ENCODE measurements at regions not wholly inside any gene's neighbourhood (a gene's known extent, or its start where the extent isn't known, plus 50 kb on each side); places are given as distances from the start of the nearest gene placed in this dataset.

DNA sequence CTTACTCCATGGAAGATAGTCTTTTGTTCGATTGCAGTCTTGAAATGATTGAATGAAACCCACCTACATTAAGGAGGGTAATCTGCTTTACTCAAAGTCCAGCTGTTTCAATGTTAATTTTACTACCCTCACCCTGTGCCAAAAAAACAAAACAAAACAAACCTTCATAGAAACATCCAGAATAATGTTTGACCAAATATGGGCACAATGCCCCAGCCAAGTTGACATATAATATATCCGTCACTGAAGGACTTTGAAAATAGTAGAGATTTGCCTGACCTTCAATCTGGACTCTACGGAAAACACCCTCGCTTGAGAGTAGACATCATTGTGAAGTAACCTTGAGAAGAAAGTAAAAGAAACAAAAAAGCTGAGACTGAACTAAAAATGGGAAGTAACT is 550.5 kb upstream of the SMIM31 start:
- H3K4me3 ChIP-seq (ENCODE audit: low read depth, low read length): no peak overlapping the region
- no peak for DNase-seq (ENCODE audit: low read depth)
- TF ChIP-seq, protein P1, sequence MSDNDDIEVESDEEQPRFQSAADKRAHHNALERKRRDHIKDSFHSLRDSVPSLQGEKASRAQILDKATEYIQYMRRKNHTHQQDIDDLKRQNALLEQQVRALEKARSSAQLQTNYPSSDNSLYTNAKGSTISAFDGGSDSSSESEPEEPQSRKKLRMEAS (IDR thresholded peaks at IDR 0.05; ENCODE audit: low read depth, low read length): no peak
- TF ChIP-seq POLR2A (IDR thresholded peaks at IDR 0.05; ENCODE audit: extremely low read depth, insufficient read length) (no peak), MYC (IDR thresholded peaks at IDR 0.05; ENCODE audit: low read depth, low read length) (no peak)
- TF ChIP-seq, protein P2, sequence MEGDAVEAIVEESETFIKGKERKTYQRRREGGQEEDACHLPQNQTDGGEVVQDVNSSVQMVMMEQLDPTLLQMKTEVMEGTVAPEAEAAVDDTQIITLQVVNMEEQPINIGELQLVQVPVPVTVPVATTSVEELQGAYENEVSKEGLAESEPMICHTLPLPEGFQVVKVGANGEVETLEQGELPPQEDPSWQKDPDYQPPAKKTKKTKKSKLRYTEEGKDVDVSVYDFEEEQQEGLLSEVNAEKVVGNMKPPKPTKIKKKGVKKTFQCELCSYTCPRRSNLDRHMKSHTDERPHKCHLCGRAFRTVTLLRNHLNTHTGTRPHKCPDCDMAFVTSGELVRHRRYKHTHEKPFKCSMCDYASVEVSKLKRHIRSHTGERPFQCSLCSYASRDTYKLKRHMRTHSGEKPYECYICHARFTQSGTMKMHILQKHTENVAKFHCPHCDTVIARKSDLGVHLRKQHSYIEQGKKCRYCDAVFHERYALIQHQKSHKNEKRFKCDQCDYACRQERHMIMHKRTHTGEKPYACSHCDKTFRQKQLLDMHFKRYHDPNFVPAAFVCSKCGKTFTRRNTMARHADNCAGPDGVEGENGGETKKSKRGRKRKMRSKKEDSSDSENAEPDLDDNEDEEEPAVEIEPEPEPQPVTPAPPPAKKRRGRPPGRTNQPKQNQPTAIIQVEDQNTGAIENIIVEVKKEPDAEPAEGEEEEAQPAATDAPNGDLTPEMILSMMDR (IDR thresholded peaks at IDR 0.05; ENCODE audit: low read depth, low read length): no peak

DNA sequence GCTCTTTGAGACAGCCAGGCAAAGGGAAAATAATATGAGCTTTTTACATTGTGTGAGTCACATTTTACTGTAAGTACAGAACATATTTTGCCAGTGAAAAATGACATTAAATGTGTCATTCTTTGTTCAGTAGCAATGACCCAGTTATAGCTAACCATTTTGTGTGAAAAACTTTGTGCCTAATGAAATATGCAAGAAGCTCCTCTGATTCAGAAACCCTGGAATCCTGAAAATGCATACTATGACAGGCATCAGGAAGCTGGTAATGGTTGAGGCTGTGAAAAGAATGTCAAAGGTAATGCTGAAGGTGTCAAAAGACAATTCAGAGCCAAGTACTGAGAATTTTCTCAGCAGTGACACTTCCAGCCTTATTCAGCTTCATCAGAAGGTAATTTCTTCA is 549.5 kb upstream of the SMIM31 start:
- no peak for DNase-seq (ENCODE audit: low read depth)
- no peak overlapping the region for H3K4me3 ChIP-seq (ENCODE audit: low read depth, low read length)
- TF ChIP-seq MYC (IDR thresholded peaks at IDR 0.05; ENCODE audit: low read depth, low read length) (no peak), POLR2A (IDR thresholded peaks at IDR 0.05; ENCODE audit: extremely low read depth, insufficient read length) (no peak)
- TF ChIP-seq, protein P1 (IDR thresholded peaks at IDR 0.05; ENCODE audit: low read depth, low read length): no peak
- TF ChIP-seq, protein P2 (IDR thresholded peaks at IDR 0.05; ENCODE audit: low read depth, low read length): no peak

DNA sequence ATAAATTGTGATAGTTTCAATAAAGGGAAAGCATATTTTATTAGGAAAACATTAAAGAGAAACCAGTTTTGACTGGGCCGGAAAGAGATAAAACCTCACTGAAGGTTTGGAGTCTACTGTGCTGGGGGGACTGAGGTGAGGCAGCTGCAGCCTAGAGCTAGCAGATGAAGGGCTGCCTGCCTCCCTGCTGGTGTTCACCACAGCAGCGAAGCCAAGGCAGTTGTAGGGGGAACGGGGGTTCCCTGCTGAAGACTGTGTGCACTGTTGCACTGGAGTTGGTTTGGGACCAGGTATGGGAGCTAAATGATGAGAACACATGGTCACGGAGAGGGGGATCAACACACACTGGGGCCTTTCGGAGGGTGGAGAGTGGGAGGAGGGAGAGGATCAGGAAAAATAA is 546.5 kb upstream of the SMIM31 start:
- DNase-seq (ENCODE audit: low read depth): no peak
- H3K4me3 ChIP-seq (ENCODE audit: low read depth, low read length): no peak overlapping the region
- TF ChIP-seq, protein P1 (IDR thresholded peaks at IDR 0.05; ENCODE audit: low read depth, low read length): no peak
- no peak for TF ChIP-seq MYC (IDR thresholded peaks at IDR 0.05; ENCODE audit: low read depth, low read length)
- TF ChIP-seq, protein P2 (IDR thresholded peaks at IDR 0.05; ENCODE audit: low read depth, low read length): no peak

DNA sequence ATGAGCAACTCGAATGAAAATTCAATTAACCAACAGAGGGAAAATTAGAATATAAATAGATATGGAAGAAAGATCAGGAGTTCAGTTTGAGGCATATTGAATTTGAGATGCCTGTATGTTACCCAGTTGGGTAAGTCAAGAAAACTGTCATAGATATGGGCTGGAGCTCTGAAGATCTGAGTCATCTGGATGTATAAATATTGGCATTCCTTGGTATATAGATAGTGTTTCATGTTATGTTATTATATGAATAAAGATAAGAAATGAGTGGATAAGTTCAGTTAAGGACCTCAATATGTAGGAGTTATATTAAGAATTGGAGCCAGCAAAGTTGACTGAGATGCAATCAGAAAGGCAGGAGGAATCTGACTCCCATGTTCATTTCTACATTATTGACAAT is 543.6 kb upstream of the SMIM31 start:
- no peak overlapping the region for H3K4me3 ChIP-seq (ENCODE audit: low read depth, low read length)
- TF ChIP-seq POLR2A (IDR thresholded peaks at IDR 0.05; ENCODE audit: extremely low read depth, insufficient read length) (no peak), MYC (IDR thresholded peaks at IDR 0.05; ENCODE audit: low read depth, low read length) (no peak)
- TF ChIP-seq, protein P1 (IDR thresholded peaks at IDR 0.05; ENCODE audit: low read depth, low read length): no peak
- TF ChIP-seq, protein P2 (IDR thresholded peaks at IDR 0.05; ENCODE audit: low read depth, low read length): no peak
- DNase-seq (ENCODE audit: low read depth): no peak

DNA sequence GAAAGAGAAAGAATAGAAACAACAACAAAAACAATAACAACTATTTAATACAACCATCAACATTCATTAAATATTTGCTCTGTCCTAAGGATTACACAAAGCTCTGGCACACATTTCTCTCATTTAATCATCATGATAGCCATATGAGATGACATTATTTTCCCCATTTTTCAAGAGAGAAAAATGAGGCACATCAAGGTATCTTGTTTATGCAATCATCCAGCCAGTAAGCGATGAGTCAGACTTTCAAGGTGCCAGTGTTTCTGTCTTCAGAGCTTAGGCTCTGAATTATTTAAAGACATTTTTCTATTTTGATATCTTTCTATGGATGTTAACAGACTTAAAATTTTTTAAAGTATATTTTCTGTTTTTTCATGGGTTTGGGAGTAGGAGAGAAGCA is 541.8 kb upstream of the SMIM31 start:
- TF ChIP-seq MYC (IDR thresholded peaks at IDR 0.05; ENCODE audit: low read depth, low read length) (no peak), POLR2A (IDR thresholded peaks at IDR 0.05; ENCODE audit: extremely low read depth, insufficient read length) (no peak)
- TF ChIP-seq, protein P1 (IDR thresholded peaks at IDR 0.05; ENCODE audit: low read depth, low read length): no peak
- TF ChIP-seq, protein P2 (IDR thresholded peaks at IDR 0.05; ENCODE audit: low read depth, low read length): no peak
- DNase-seq (ENCODE audit: low read depth): no peak
- no peak overlapping the region for H3K4me3 ChIP-seq (ENCODE audit: low read depth, low read length)

DNA sequence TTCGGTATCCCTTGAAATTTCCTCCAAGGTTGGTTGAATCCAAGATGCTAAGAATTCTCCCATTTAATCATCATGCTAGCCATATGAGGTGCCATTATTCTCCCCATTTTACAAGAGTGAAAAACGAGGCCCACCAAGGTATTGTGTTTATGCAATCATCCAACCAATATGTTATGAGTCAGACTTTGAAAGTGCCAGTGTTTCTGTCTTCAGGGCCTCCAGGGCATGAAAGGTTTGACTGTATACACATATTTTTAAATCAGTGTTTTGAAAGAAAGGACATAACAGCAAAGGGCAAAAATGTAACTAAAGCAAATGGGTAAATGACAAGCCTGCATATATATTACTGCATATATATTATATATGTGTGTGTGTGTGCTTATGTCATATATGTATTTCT is 541.2 kb upstream of the SMIM31 start:
- no peak for DNase-seq (ENCODE audit: low read depth)
- TF ChIP-seq, protein P2 (IDR thresholded peaks at IDR 0.05; ENCODE audit: low read depth, low read length): no peak
- TF ChIP-seq MYC (IDR thresholded peaks at IDR 0.05; ENCODE audit: low read depth, low read length) (no peak), POLR2A (IDR thresholded peaks at IDR 0.05; ENCODE audit: extremely low read depth, insufficient read length) (no peak)
- TF ChIP-seq, protein P1 (IDR thresholded peaks at IDR 0.05; ENCODE audit: low read depth, low read length): no peak
- H3K4me3 ChIP-seq (ENCODE audit: low read depth, low read length): no peak overlapping the region

Data from NB4 (cell line).